ENCODE measurements at regions not wholly inside any gene's neighbourhood (a gene's known extent, or its start where the extent isn't known, plus 50 kb on each side); places are given as distances from the start of the nearest gene placed in this dataset.

DNA sequence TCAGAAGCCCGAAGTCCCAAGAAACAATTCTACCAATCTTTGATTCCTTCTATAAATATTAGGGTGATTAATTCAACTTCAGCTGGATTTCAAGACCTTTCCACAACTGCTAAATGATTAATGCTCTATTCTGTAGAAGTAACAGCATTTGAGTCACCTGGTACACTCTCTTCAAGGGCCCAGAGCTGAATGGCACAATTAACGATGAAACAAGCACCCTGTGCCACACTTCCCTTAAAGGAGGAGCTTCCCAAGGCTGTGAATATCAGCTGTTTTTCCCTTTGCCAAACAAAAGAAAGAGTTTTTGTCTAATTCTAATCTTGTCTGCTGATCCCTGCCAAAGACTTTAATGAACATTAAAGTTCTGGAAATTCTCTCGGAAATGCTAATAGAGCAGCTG is 56.0 kb downstream of the BOD1L2 start:
- CTCF ChIA-PET = no interaction called here
- no peak for DNase-seq (ENCODE audit: extremely low spot score)
- POLR2A ChIA-PET = no interaction called here
- TF ChIP-seq, protein P1, sequence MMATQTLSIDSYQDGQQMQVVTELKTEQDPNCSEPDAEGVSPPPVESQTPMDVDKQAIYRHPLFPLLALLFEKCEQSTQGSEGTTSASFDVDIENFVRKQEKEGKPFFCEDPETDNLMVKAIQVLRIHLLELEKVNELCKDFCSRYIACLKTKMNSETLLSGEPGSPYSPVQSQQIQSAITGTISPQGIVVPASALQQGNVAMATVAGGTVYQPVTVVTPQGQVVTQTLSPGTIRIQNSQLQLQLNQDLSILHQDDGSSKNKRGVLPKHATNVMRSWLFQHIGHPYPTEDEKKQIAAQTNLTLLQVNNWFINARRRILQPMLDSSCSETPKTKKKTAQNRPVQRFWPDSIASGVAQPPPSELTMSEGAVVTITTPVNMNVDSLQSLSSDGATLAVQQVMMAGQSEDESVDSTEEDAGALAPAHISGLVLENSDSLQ (IDR thresholded peaks at IDR 0.05) = no peak
- TF ChIP-seq ZNF384 (IDR thresholded peaks at IDR 0.05) (no peak), BHLHE40 (IDR thresholded peaks at IDR 0.05; ENCODE audit: borderline replicate concordance) (no peak)

- POLR2A ChIA-PET = no interaction called here
Observed at GRCh38 chr18:57205641-57206040, 58.8 kb downstream of the BOD1L2 start.

GRCh38 chr18:57207124-57207916 is 60.4 kb downstream of the BOD1L2 start:
- TF ChIP-seq CTBP1 (IDR thresholded peaks at IDR 0.05; ENCODE audit: borderline replicate concordance) = no peak
- no peak for TF ChIP-seq ARNT (IDR thresholded peaks at IDR 0.05)
- no peak for TF ChIP-seq NFRKB (IDR thresholded peaks at IDR 0.05)
- TF ChIP-seq TARDBP (IDR thresholded peaks at IDR 0.05) = no peak
- no peak for TF ChIP-seq L3MBTL2 (conservative IDR thresholded peaks at IDR 0.05)
- TF ChIP-seq FOXA1 (IDR thresholded peaks at IDR 0.05) = no peak
- TF ChIP-seq BHLHE40 (IDR thresholded peaks at IDR 0.05; ENCODE audit: borderline replicate concordance) = no peak
- TF ChIP-seq FOXM1 (IDR thresholded peaks at IDR 0.05; ENCODE audit: borderline replicate concordance) = no peak
- TF ChIP-seq SUZ12 (IDR thresholded peaks at IDR 0.05) = no peak
- TF ChIP-seq, protein P1 (IDR thresholded peaks at IDR 0.05) = no peak
- no peak for TF ChIP-seq HDGF (IDR thresholded peaks at IDR 0.05; ENCODE audit: borderline replicate concordance)
- TF ChIP-seq FOXK2 (IDR thresholded peaks at IDR 0.05) = no peak
- ChIA-PET POLR2A (no interaction called here), CTCF (no interaction called here)
- no peak for DNase-seq (ENCODE audit: extremely low spot score)

More at GRCh38 chr18:57205641-57206040, 58.8 kb downstream of the BOD1L2 start:
- DNase-seq (ENCODE audit: extremely low spot score) = no peak
- TF ChIP-seq TARDBP (IDR thresholded peaks at IDR 0.05) = no peak
- no peak for TF ChIP-seq L3MBTL2 (conservative IDR thresholded peaks at IDR 0.05)
- TF ChIP-seq SUZ12 (IDR thresholded peaks at IDR 0.05) = no peak
- no peak for TF ChIP-seq ZNF384 (IDR thresholded peaks at IDR 0.05)
- TF ChIP-seq BHLHE40 (IDR thresholded peaks at IDR 0.05; ENCODE audit: borderline replicate concordance) = no peak
- no peak for TF ChIP-seq HDGF (IDR thresholded peaks at IDR 0.05; ENCODE audit: borderline replicate concordance)
- TF ChIP-seq ARNT (IDR thresholded peaks at IDR 0.05) = no peak
- TF ChIP-seq LEF1 (IDR thresholded peaks at IDR 0.05; ENCODE audit: borderline replicate concordance) = no peak
- CTCF ChIA-PET = no interaction called here

GRCh38 chr18:57208047-57208446 is 61.2 kb downstream of the BOD1L2 start:
- TF ChIP-seq HDGF (IDR thresholded peaks at IDR 0.05; ENCODE audit: borderline replicate concordance) = no peak
- TF ChIP-seq, protein P1 (IDR thresholded peaks at IDR 0.05) = no peak
- ChIA-PET POLR2A (no interaction called here), CTCF (no interaction called here)
- no peak for DNase-seq (ENCODE audit: extremely low spot score)

DNA sequence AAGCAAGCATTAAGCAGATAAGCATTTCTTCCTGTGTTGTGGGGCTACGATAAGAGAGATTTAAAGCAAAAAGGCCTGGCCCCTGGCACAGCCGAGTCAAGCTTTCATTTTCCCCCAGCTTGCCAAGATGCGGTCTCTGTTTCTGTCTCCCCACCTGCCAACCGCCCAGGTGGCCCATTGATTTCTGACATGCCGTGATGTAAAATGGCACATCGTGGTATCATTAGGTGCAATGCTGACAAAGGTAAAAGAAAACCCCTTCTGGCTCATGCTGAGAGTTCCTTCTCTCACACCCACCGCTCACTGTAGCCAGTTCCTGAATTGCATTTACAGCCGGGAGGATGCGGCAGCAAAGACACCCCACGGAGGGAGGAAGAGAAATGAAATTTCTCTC is 62.8 kb downstream of the BOD1L2 start:
- ChIA-PET CTCF (no interaction called here), POLR2A (no interaction called here)
- TF ChIP-seq BHLHE40 (IDR thresholded peaks at IDR 0.05; ENCODE audit: borderline replicate concordance) = no peak
- TF ChIP-seq ZNF384 (IDR thresholded peaks at IDR 0.05) = no peak
- TF ChIP-seq FOXA1 (IDR thresholded peaks at IDR 0.05) = no peak
- TF ChIP-seq HDGF (IDR thresholded peaks at IDR 0.05; ENCODE audit: borderline replicate concordance) = no peak
- no peak for TF ChIP-seq FOXM1 (IDR thresholded peaks at IDR 0.05; ENCODE audit: borderline replicate concordance)
- TF ChIP-seq CTBP1 (IDR thresholded peaks at IDR 0.05; ENCODE audit: borderline replicate concordance) = no peak
- no peak for TF ChIP-seq LEF1 (IDR thresholded peaks at IDR 0.05; ENCODE audit: borderline replicate concordance)
- TF ChIP-seq ARNT (IDR thresholded peaks at IDR 0.05) = no peak
- TF ChIP-seq, protein P1 (IDR thresholded peaks at IDR 0.05) = no peak
- TF ChIP-seq L3MBTL2 (conservative IDR thresholded peaks at IDR 0.05) = no peak
- TF ChIP-seq SP1 (IDR thresholded peaks at IDR 0.05) = no peak
- TF ChIP-seq SUZ12 (IDR thresholded peaks at IDR 0.05) = no peak
- no peak for TF ChIP-seq ELF4 (IDR thresholded peaks at IDR 0.05)
- TF ChIP-seq TARDBP (IDR thresholded peaks at IDR 0.05) = no peak
- TF ChIP-seq FOXK2 (IDR thresholded peaks at IDR 0.05) = no peak
- TF ChIP-seq NFRKB (IDR thresholded peaks at IDR 0.05) = no peak
- no peak for DNase-seq (ENCODE audit: extremely low spot score)

DNA sequence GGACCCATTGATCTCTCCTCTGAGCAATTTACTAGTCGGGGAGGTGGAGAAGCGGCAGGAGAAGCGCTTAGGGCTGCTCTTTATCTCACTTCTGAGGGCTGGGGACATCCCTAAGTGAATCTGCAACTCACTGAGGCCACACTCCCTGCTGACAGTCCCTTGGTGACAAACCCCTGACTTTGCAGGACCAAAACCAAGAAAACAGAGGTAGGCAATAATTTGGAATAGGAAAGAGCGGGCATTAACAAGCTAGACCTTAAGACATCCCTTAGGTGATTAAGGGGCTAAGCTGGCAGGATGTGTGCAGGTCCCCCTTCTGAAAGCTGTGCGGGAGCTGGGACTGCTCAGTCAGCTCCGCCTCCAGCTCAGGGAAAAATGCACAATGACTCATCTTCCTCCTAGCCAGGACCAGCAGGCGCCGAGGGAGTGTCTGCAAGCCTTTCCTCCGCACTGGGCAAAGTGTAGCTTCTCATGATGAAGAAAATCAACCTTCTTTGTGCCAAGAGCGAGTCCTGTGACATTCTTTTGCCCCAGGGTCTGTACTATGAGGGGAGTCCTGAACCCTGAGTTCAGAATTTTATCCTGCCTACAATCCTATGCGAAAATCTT is 63.3 kb downstream of the BOD1L2 start:
- TF ChIP-seq L3MBTL2 (conservative IDR thresholded peaks at IDR 0.05) (no peak), FOXK2 (IDR thresholded peaks at IDR 0.05) (no peak), ZNF384 (IDR thresholded peaks at IDR 0.05) (no peak), FOXM1 (IDR thresholded peaks at IDR 0.05; ENCODE audit: borderline replicate concordance) (no peak), ARNT (IDR thresholded peaks at IDR 0.05) (no peak), TARDBP (IDR thresholded peaks at IDR 0.05) (no peak), HDGF (IDR thresholded peaks at IDR 0.05; ENCODE audit: borderline replicate concordance) (no peak), SP1 (IDR thresholded peaks at IDR 0.05) (no peak), SUZ12 (IDR thresholded peaks at IDR 0.05) (no peak), BHLHE40 (IDR thresholded peaks at IDR 0.05; ENCODE audit: borderline replicate concordance) (no peak), FOXA1 (IDR thresholded peaks at IDR 0.05) (no peak), ELF4 (IDR thresholded peaks at IDR 0.05) (no peak), CTBP1 (IDR thresholded peaks at IDR 0.05; ENCODE audit: borderline replicate concordance) (no peak)
- TF ChIP-seq, protein P1 (IDR thresholded peaks at IDR 0.05) = no peak
- peak; percentile 37 for DNase-seq (ENCODE audit: extremely low spot score)
- POLR2A ChIA-PET = no interaction called here
- CTCF ChIA-PET = no interaction called here

All from HEK293T (cell line).